HL-60 (cell line): ENCODE measurements at regions not wholly inside any gene's neighbourhood (a gene's known extent, or its start where the extent isn't known, plus 50 kb on each side); places are given as distances from the start of the nearest gene placed in this dataset.
"Not testable (repeated sequence)": the region's sequence is repeated elsewhere in the genome, so short reads cannot be mapped to it uniquely, and the experiment has no call there.

Experiments used
- DNase-seq, 2 experiments: peaks; one replicate each; pipeline ENCODE4 v3.0.0-alpha.2; 2010 to 2020; ENCODE audit warnings: low read depth in 1 of 2, low spot score in 1 of 2
- H3K27ac ChIP-seq: fragments of 250-450 bp; sonication (Bioruptor Pico); replicated peaks from 2 replicates; pipeline ENCODE4 v1.5.1; 2020; ENCODE audit warnings: mild to moderate bottlenecking, moderate library complexity
- H3K27me3 ChIP-seq: fragments of 250-450 bp; sonication (Bioruptor Pico); 2 replicates; pipeline ENCODE4 v1.5.1; 2021; ENCODE audit warnings: mild to moderate bottlenecking, moderate library complexity; ENCODE audit not compliant: insufficient read depth, poor library complexity, severe bottlenecking
- H3K4me3 ChIP-seq: replicated peaks from 2 replicates; pipeline ENCODE4 v1.5.1; 2011; ENCODE audit warnings: mild to moderate bottlenecking, control low read depth, low read length; ENCODE audit not compliant: insufficient read depth
- CTCF ChIP-seq: IDR thresholded peaks from one replicate; pipeline ENCODE4 v1.5.1; 2011; ENCODE audit warnings: low read length, control low read depth, inconsistent platforms; ENCODE audit not compliant: insufficient read depth
- GABPA ChIP-seq: IDR thresholded peaks from 2 replicates; pipeline ENCODE4 v1.6.1; 2012; ENCODE audit warnings: low read depth
- POLR2AphosphoS5 ChIP-seq: IDR thresholded peaks from 2 replicates; pipeline ENCODE4 v1.6.1; 2012; ENCODE audit warnings: low read depth
- SPI1 ChIP-seq: IDR thresholded peaks from 2 replicates; pipeline ENCODE4 v1.6.1; 2012; ENCODE audit warnings: low read depth, mild to moderate bottlenecking, borderline replicate concordance
- TF ChIP-seq, protein P1 (sequence below): IDR thresholded peaks from 2 replicates; pipeline ENCODE4 v1.6.1; 2012; ENCODE audit warnings: low read depth; ENCODE audit not compliant: insufficient replicate concordance

- TF ChIP-seq GABPA (no peak), CTCF (no peak), SPI1 (no peak), POLR2AphosphoS5 (no peak)
- TF ChIP-seq, protein P1, sequence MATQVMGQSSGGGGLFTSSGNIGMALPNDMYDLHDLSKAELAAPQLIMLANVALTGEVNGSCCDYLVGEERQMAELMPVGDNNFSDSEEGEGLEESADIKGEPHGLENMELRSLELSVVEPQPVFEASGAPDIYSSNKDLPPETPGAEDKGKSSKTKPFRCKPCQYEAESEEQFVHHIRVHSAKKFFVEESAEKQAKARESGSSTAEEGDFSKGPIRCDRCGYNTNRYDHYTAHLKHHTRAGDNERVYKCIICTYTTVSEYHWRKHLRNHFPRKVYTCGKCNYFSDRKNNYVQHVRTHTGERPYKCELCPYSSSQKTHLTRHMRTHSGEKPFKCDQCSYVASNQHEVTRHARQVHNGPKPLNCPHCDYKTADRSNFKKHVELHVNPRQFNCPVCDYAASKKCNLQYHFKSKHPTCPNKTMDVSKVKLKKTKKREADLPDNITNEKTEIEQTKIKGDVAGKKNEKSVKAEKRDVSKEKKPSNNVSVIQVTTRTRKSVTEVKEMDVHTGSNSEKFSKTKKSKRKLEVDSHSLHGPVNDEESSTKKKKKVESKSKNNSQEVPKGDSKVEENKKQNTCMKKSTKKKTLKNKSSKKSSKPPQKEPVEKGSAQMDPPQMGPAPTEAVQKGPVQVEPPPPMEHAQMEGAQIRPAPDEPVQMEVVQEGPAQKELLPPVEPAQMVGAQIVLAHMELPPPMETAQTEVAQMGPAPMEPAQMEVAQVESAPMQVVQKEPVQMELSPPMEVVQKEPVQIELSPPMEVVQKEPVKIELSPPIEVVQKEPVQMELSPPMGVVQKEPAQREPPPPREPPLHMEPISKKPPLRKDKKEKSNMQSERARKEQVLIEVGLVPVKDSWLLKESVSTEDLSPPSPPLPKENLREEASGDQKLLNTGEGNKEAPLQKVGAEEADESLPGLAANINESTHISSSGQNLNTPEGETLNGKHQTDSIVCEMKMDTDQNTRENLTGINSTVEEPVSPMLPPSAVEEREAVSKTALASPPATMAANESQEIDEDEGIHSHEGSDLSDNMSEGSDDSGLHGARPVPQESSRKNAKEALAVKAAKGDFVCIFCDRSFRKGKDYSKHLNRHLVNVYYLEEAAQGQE: no peak
Observed at GRCh38 chr2:95759481-95760246, 167.9 kb downstream of the TRIM43 start.

DNA sequence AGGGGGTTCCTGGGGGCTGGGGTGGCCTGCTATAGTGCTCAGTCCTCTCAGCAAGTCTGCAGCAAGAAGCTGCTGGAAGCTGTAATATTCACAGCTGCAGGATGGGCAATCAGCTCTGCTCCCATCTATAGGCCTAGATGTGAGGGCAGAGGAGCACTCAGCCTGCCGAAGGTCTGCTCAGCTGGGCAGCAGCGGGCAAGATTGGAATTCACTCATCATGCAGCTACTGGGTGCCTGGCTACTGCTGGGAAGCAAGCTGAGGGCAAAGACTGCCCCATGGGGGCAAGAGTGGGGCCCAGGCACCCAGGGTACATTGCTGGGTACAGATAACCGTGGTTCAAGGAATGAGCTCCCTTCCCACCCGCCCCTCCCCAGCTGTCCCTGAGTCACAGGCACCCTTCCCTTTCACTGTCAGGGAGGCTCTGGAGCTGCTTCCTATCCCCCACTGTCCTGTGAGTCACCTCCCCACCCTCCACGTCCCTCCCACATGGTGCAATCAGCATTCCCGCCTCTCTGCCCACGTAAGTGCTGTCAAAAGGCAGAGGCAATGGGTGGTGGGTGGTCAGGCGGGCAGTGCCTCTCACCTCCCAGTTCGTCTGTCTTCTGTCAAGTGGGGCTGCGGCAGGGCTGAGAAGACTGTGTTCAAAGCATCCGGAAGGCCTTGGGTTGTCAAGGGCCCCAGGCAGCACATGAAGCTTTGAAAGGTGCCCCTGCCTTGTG, 169.2 kb downstream of the TRIM43 start:
- no peak for TF ChIP-seq CTCF
- H3K27ac ChIP-seq: no peak overlapping the region
- no peak overlapping the region for H3K4me3 ChIP-seq
- H3K27me3 ChIP-seq: no peaks in the 10 kb centered on the region
- no peak for DNase-seq

More at GRCh38 chr2:95759481-95760246, 167.9 kb downstream of the TRIM43 start:
- DNase-seq: no peak
- no peak overlapping the region for H3K4me3 ChIP-seq
- no peaks in the 10 kb centered on the region for H3K27me3 ChIP-seq
- H3K27ac ChIP-seq: no peak overlapping the region

GRCh38 chr2:95761556-95761955, 169.8 kb downstream of the TRIM43 start:
- TF ChIP-seq CTCF (no peak), SPI1 (no peak)
- Histone ChIP-seq H3K27me3 (no peaks in the 10 kb centered on the region), H3K4me3 (no peak overlapping the region), H3K27ac (no peak overlapping the region)
- DNase-seq: no peak

GRCh38 chr2:95762023-95763021, 170.5 kb downstream of the TRIM43 start:
- H3K27me3 ChIP-seq, H3K4me3 ChIP-seq, H3K27ac ChIP-seq, DNase-seq: not testable (repeated sequence)

DNA sequence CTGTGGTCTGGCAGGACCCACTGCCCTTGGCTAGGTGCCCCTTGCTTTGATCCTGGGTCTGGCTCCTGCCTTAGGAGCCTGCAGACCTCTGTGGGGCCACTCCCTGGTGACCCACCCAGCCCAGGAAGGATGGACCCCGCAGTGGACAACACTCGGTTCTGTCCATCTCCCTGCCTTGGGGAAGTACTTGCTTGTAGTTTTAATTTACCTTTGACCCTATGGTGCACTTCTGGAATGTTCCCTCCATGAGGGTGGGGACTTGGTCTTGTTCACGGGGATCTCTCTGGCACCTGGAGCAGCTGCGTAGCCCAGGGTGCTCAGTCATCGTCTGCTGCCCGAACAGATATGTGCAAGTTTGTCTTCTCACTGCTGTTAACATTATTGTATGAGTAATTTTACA, 171.3 kb downstream of the TRIM43 start:
- H3K27me3 ChIP-seq, H3K27ac ChIP-seq, H3K4me3 ChIP-seq, DNase-seq: not testable (repeated sequence)

- not testable (repeated sequence) for H3K27me3 ChIP-seq, H3K27ac ChIP-seq, H3K4me3 ChIP-seq, DNase-seq
Observed at GRCh38 chr2:95764966-95765365, 173.2 kb downstream of the TRIM43 start.

DNA sequence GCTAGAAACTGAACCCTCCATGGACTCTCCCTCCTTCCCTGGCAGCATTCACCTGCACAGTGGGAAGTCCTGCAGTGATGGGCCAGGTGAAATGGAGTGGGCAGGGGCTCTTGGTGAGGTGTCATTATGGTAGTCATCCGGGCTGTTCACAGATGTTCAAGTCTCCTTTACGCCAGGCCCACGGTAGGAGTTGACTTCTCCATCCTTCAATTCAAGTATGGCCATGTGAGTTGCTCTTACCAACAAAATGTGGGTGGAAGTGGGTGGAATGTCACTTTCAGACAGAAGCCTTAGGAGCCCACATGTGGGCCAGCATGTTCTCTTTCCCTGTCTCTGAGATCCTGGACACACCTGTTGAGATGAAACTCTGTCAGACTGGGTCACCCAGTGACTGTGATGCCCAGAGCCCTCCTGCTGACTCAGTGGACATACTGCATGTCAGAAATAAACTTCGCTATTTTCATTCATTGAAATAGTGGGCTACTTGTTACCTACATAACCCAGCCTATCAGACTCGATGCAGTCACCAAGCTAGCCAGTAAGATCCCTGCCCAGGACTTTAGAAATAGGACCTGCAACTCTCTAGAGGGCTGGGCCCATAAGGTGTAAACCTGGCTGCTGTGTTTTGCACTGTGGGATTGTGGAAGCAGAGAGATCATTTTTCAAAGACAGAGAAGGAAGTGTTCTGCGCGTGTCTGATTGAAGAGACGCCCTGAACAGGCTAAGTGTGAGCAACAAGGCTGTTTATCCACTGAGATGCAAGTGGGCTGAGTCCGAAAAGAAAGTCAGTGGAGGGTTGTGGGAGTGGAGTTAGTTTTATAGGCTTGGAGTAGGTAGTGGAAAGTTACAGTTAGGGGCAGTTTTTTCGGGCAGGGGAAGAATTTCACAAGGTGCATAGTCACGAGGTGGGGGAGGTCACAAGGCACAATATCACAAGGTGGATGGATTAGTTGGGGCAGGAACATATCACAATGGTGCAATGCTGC, 174.4 kb downstream of the TRIM43 start:
- H3K4me3 ChIP-seq, H3K27me3 ChIP-seq, H3K27ac ChIP-seq: not testable (repeated sequence)
- DNase-seq: peak in 1 of 2 experiments; percentile 25
